NCI-H1048 (cell line): ENCODE measurements at regions not wholly inside any gene's neighbourhood (a gene's known extent, or its start where the extent isn't known, plus 50 kb on each side); places are given as distances from the start of the nearest gene placed in this dataset.
A peak's percentile ranks its signal among the peaks of the same experiment; 100 is the strongest.

ENCODE experiments used
- DNase-seq: peaks from one replicate; lab custom pipeline; 2025; lab: John Stamatoyannopoulos, UW

- no peak for DNase-seq
These were observed 305.0 kb downstream of the SOX9 start for GRCh38 chr17:72425794-72426168.

- no peak for DNase-seq
These were observed 305.5 kb downstream of the SOX9 start for GRCh38 chr17:72426321-72426720.

- DNase-seq, result no peak
These were observed 306.3 kb downstream of the SOX9 start for GRCh38 chr17:72426948-72427760.

- no peak for DNase-seq
These were observed 306.9 kb downstream of the SOX9 start for GRCh38 chr17:72427761-72428109.

- DNase-seq, result no peak
These were observed 308.3 kb downstream of the SOX9 start for GRCh38 chr17:72429066-72429638.

GRCh38 chr17:72430611-72431432 is 310.0 kb downstream of the SOX9 start:
- no peak for DNase-seq

GRCh38 chr17:72432143-72432621 is 311.4 kb downstream of the SOX9 start:
- DNase-seq, result peak; percentile 52

- no peak for DNase-seq
These were observed 312.1 kb downstream of the SOX9 start for GRCh38 chr17:72432881-72433280.

- no peak for DNase-seq
These were observed 313.0 kb downstream of the SOX9 start for GRCh38 chr17:72433797-72434196.

GRCh38 chr17:72434581-72434980 is 313.8 kb downstream of the SOX9 start:
- DNase-seq, result no peak

GRCh38 chr17:72434991-72435618 is 314.3 kb downstream of the SOX9 start:
- no peak for DNase-seq

- DNase-seq, result no peak
These were observed 318.0 kb downstream of the SOX9 start for GRCh38 chr17:72438783-72439182.

- no peak for DNase-seq
These were observed 319.2 kb downstream of the SOX9 start for GRCh38 chr17:72439893-72440502.

GRCh38 chr17:72440961-72441360 is 320.1 kb downstream of the SOX9 start:
- DNase-seq, result no peak

GRCh38 chr17:72441909-72442308 is 321.1 kb downstream of the SOX9 start:
- DNase-seq, result no peak

- no peak for DNase-seq
These were observed 323.8 kb downstream of the SOX9 start for GRCh38 chr17:72444517-72445054.

- no peak for DNase-seq
These were observed 324.5 kb downstream of the SOX9 start for GRCh38 chr17:72445055-72445991.

GRCh38 chr17:72446118-72446517 is 325.3 kb downstream of the SOX9 start:
- no peak for DNase-seq

- no peak for DNase-seq
These were observed 325.9 kb downstream of the SOX9 start for GRCh38 chr17:72446525-72447250.

GRCh38 chr17:72447251-72447640 is 326.4 kb downstream of the SOX9 start:
- DNase-seq, result no peak
